ENCODE measurements at regions not wholly inside any gene's neighbourhood (a gene's known extent, or its start where the extent isn't known, plus 50 kb on each side); places are given as distances from the start of the nearest gene placed in this dataset.

DNA sequence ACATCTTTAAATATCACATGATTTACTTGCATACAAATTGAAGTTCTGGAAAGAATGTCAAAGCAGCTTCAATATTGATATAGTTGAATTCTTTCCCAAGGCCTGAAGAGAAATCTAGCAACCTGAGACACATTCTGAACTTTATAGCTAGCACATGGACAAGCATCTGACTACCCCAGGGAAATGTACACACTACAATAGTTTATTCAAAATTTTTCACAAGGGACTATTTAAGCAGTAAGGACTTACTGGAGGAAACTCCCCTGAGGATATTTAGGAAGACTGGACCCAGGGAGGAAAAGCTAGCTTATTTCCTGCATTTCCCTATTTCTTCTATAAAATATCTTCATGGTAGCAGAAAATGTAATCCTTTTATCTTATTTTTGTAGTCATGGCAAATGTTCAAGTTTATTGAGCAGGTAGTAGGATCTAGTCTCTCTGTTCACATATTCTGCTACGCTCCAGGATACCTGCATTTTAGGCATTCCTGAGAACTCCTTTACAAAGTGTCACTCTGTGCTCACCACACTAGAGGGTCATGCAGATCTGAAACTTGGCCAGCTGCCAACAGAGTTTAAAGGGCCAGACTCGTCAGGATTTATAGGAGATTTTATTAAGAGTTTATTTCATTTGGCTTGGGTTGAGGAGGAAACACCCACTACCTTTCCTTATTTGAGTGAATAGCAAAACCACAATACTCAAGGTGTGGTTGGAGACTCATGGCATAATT is 348.4 kb upstream of the FTMT start:
- no peak overlapping the region for H3K4me3 ChIP-seq
- H3K9ac ChIP-seq, result no peak overlapping the region
- Mint-ChIP-seq H3K27me3 (ENCODE audit: insufficient read depth, low read depth) (no peaks in the 10 kb centered on the region), H3K36me3 (no peaks in the 10 kb centered on the region), H3K4me3 (no peak overlapping the region), H3K9me3 (no peaks in the 10 kb centered on the region), H3K27ac (no peak overlapping the region), H3K4me1 (peaks cover 13% of the 10 kb centered on the region)
- no peaks in the 10 kb centered on the region for H3K9me3 ChIP-seq (ENCODE audit: low read depth)
- H3K4me1 ChIP-seq, result peaks cover 4% of the 10 kb centered on the region
- no peak overlapping the region for H3K27ac ChIP-seq
- no peaks in the 10 kb centered on the region for H3K79me2 ChIP-seq (ENCODE audit: low read depth)
- TF ChIP-seq EZH2 (IDR thresholded peaks at IDR 0.05) (no peak), CTCF (IDR thresholded peaks at IDR 0.05) (no peak), EZH2phosphoT487 (IDR thresholded peaks at IDR 0.05) (no peak)
- no peaks in the 10 kb centered on the region for H3K27me3 ChIP-seq
- no peak overlapping the region for H2AFZ ChIP-seq (replicated peaks)
- no peaks in the 10 kb centered on the region for H4K20me1 ChIP-seq (ENCODE audit: low read depth)
- no peaks in the 10 kb centered on the region for H3K36me3 ChIP-seq
- no peak overlapping the region for H3K4me2 ChIP-seq
- no peaks in the 10 kb centered on the region for H3F3A ChIP-seq (ENCODE audit: low read depth)
- DNase-seq (ENCODE audit: low spot score), result peak; percentile 57

- H4K20me1 ChIP-seq (ENCODE audit: low read depth), result no peaks in the 10 kb centered on the region
- H3K36me3 Mint-ChIP-seq, result no peaks in the 10 kb centered on the region
- TF ChIP-seq EZH2phosphoT487 (IDR thresholded peaks at IDR 0.05), result no peak
- no peak for TF ChIP-seq CTCF (IDR thresholded peaks at IDR 0.05)
- no peak for TF ChIP-seq EZH2 (IDR thresholded peaks at IDR 0.05)
- H3K9ac ChIP-seq, result no peak overlapping the region
- H3K27ac ChIP-seq, result no peak overlapping the region
- H3K4me3 ChIP-seq, result no peak overlapping the region
- no peak overlapping the region for H3K4me3 Mint-ChIP-seq
- H3K27me3 ChIP-seq, result no peaks in the 10 kb centered on the region
- H3K4me1 ChIP-seq, result no peaks in the 10 kb centered on the region
- H3K36me3 ChIP-seq, result no peaks in the 10 kb centered on the region
- no peaks in the 10 kb centered on the region for H3K9me3 ChIP-seq (ENCODE audit: low read depth)
- no peak overlapping the region for H3K27ac Mint-ChIP-seq
- no peaks in the 10 kb centered on the region for H3K27me3 Mint-ChIP-seq (ENCODE audit: insufficient read depth, low read depth)
- no peaks in the 10 kb centered on the region for H3F3A ChIP-seq (ENCODE audit: low read depth)
- DNase-seq (ENCODE audit: low spot score), result no peak
- no peaks in the 10 kb centered on the region for H3K4me1 Mint-ChIP-seq
- no peak overlapping the region for H2AFZ ChIP-seq (replicated peaks)
- H3K9me3 Mint-ChIP-seq, result no peaks in the 10 kb centered on the region
- H3K4me2 ChIP-seq, result no peak overlapping the region
- H3K79me2 ChIP-seq (ENCODE audit: low read depth), result no peaks in the 10 kb centered on the region
Measured at GRCh38 chr5:121516997-121517396, 334.7 kb upstream of the FTMT start.

- Histone ChIP-seq H3K9ac (no peak overlapping the region), H2AFZ (replicated peaks) (no peak overlapping the region), H3F3A (ENCODE audit: low read depth) (no peaks in the 10 kb centered on the region), H3K79me2 (ENCODE audit: low read depth) (no peaks in the 10 kb centered on the region), H3K27ac (no peak overlapping the region), H3K4me2 (no peak overlapping the region), H3K27me3 (no peaks in the 10 kb centered on the region), H3K4me1 (no peaks in the 10 kb centered on the region), H3K36me3 (no peaks in the 10 kb centered on the region), H3K4me3 (no peak overlapping the region), H4K20me1 (ENCODE audit: low read depth) (no peaks in the 10 kb centered on the region), H3K9me3 (ENCODE audit: low read depth) (no peaks in the 10 kb centered on the region)
- Mint-ChIP-seq H3K9me3 (peaks cover 3% of the 10 kb centered on the region), H3K4me1 (no peaks in the 10 kb centered on the region), H3K36me3 (no peaks in the 10 kb centered on the region), H3K27me3 (ENCODE audit: insufficient read depth, low read depth) (no peaks in the 10 kb centered on the region), H3K4me3 (no peak overlapping the region), H3K27ac (no peak overlapping the region)
- DNase-seq (ENCODE audit: low spot score), result no peak
- TF ChIP-seq EZH2phosphoT487 (IDR thresholded peaks at IDR 0.05) (no peak), CTCF (IDR thresholded peaks at IDR 0.05) (no peak), EZH2 (IDR thresholded peaks at IDR 0.05) (no peak)
Measured at GRCh38 chr5:121525706-121526105, 326.0 kb upstream of the FTMT start.

All from neural progenitor cell (in vitro differentiated cells).